ENCODE measurements at regions not wholly inside any gene's neighbourhood (a gene's known extent, or its start where the extent isn't known, plus 50 kb on each side); places are given as distances from the start of the nearest gene placed in this dataset.

DNA sequence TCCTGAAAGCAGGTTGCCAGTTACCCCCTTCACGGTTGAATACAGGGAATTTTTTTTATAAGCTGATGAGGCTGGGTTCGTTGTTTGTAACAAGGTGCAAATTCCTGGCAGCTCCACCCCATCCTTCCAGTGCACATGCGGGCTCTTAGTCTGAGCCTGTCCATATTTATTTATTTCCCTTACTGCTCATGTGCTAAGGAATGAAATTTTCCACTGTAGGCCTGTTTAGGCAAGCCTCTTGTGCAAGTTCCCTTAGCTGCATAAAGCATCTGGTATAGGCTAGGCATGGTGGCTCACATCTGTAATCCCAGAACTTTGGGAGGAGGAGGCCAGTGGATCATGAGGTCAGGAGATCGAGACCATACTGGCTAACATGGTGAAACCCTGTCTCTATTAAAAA lies 560.9 kb upstream of the PCDH9 start:
- no peaks in the 10 kb centered on the region for H3K4me1 ChIP-seq (ENCODE audit: insufficient read depth, low read length)
- H3K4me3 ChIP-seq (ENCODE audit: low read length), result no peak overlapping the region
- no peaks in the 10 kb centered on the region for H3K9me2 ChIP-seq (replicated peaks; ENCODE audit: low read length)
- ChIA-PET POLR2A (ENCODE audit: unreplicated experiment) (no interaction called here), CTCF (no interaction called here)
- no peak overlapping the region for H3K9ac ChIP-seq (ENCODE audit: low read length)
- H2AFZ ChIP-seq (ENCODE audit: low read length), result no peak overlapping the region
- H3K27me3 ChIP-seq (ENCODE audit: low read length), result no peaks in the 10 kb centered on the region
- H3K4me2 ChIP-seq (ENCODE audit: low read length), result no peak overlapping the region
- DNase-seq, result no peak
- no peaks in the 10 kb centered on the region for H3F3A ChIP-seq (ENCODE audit: low read length, unreplicated experiment)
- no TSS peak for BruUV-seq (replicated peaks)
- ATAC-seq, result no peak
- H3K27ac ChIP-seq (ENCODE audit: low read length), result no peak overlapping the region
- H3K9me3 ChIP-seq (ENCODE audit: low read length), result no peaks in the 10 kb centered on the region
- H4K20me1 ChIP-seq (ENCODE audit: low read length), result no peaks in the 10 kb centered on the region
- no peaks in the 10 kb centered on the region for H3K36me3 ChIP-seq (ENCODE audit: low read depth, low read length)
- TF ChIP-seq, protein P1, sequence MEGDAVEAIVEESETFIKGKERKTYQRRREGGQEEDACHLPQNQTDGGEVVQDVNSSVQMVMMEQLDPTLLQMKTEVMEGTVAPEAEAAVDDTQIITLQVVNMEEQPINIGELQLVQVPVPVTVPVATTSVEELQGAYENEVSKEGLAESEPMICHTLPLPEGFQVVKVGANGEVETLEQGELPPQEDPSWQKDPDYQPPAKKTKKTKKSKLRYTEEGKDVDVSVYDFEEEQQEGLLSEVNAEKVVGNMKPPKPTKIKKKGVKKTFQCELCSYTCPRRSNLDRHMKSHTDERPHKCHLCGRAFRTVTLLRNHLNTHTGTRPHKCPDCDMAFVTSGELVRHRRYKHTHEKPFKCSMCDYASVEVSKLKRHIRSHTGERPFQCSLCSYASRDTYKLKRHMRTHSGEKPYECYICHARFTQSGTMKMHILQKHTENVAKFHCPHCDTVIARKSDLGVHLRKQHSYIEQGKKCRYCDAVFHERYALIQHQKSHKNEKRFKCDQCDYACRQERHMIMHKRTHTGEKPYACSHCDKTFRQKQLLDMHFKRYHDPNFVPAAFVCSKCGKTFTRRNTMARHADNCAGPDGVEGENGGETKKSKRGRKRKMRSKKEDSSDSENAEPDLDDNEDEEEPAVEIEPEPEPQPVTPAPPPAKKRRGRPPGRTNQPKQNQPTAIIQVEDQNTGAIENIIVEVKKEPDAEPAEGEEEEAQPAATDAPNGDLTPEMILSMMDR (conservative IDR thresholded peaks at IDR 0.05; ENCODE audit: low read depth, low read length), result no peak
- no peak for TF ChIP-seq EZH2phosphoT487 (IDR thresholded peaks at IDR 0.05; ENCODE audit: borderline replicate concordance, low read length)
- no peak for TF ChIP-seq EZH2 (IDR thresholded peaks at IDR 0.05; ENCODE audit: low read length, unreplicated experiment)
- no peaks in the 10 kb centered on the region for H3K79me2 ChIP-seq (ENCODE audit: low read length)
- intact Hi-C loops (cut with micrococcal nuclease), result no loop called here

DNA sequence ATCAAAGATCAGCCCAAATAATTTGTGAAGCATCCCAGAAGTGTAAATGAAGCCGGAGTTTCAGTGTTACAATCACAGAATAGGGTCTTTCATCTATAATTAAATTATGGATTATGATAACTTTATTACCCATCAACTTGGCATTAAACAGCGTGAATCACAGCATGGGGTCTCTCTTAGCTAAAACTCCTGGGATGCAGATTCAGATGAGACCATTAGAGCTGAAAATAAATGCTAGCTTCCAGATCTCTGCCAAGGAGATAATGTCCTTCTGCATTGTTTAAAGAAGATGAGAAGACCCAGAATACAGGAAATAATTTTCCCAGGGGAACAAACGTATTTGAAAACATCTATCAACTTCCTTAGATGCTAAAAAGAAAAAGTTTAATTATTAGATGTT lies 546.0 kb upstream of the PCDH9 start:
- no peaks in the 10 kb centered on the region for H3F3A ChIP-seq (ENCODE audit: low read length, unreplicated experiment)
- H3K9ac ChIP-seq (ENCODE audit: low read length), result no peak overlapping the region
- TF ChIP-seq EZH2 (IDR thresholded peaks at IDR 0.05; ENCODE audit: low read length, unreplicated experiment) (no peak), EZH2phosphoT487 (IDR thresholded peaks at IDR 0.05; ENCODE audit: borderline replicate concordance, low read length) (no peak)
- TF ChIP-seq, protein P1 (conservative IDR thresholded peaks at IDR 0.05; ENCODE audit: low read depth, low read length), result no peak
- no peak overlapping the region for H2AFZ ChIP-seq (ENCODE audit: low read length)
- H3K79me2 ChIP-seq (ENCODE audit: low read length), result no peaks in the 10 kb centered on the region
- H3K4me2 ChIP-seq (ENCODE audit: low read length), result no peak overlapping the region
- no peak overlapping the region for H3K27ac ChIP-seq (ENCODE audit: low read length)
- H3K4me3 ChIP-seq (ENCODE audit: low read length), result no peak overlapping the region
- intact Hi-C loops (cut with micrococcal nuclease), result no loop called here
- H3K9me3 ChIP-seq (ENCODE audit: low read length), result no peaks in the 10 kb centered on the region
- DNase-seq (no peak), ATAC-seq (no peak)
- H3K9me2 ChIP-seq (replicated peaks; ENCODE audit: low read length), result no peaks in the 10 kb centered on the region
- ChIA-PET POLR2A (ENCODE audit: unreplicated experiment) (no interaction called here), CTCF (no interaction called here)
- BruUV-seq (replicated peaks), result no TSS peak
- no peaks in the 10 kb centered on the region for H3K27me3 ChIP-seq (ENCODE audit: low read length)
- no peaks in the 10 kb centered on the region for H3K4me1 ChIP-seq (ENCODE audit: insufficient read depth, low read length)
- H3K36me3 ChIP-seq (ENCODE audit: low read depth, low read length), result no peaks in the 10 kb centered on the region
- no peaks in the 10 kb centered on the region for H4K20me1 ChIP-seq (ENCODE audit: low read length)

DNA sequence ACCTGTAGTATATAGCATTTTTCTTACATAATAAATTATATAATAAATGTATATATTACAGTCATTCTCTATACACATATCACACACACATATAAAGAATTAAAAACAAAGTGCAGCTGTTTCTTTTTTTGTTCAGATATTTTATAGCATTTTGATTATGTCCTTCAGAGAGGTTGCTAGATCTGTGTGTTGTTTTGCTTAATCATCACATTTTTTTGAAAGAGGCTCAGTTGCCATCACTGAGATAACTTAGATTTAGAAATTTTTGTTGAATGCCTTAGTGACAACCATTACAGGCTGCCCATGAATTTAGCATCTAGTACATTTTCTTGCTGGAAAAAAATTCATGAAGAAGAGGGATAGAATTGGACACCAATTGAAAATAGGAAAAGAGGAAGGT lies 545.2 kb upstream of the PCDH9 start:
- ATAC-seq (no peak), DNase-seq (no peak)
- Histone ChIP-seq H3K36me3 (ENCODE audit: low read depth, low read length) (no peaks in the 10 kb centered on the region), H3K79me2 (ENCODE audit: low read length) (no peaks in the 10 kb centered on the region), H3K4me2 (ENCODE audit: low read length) (no peak overlapping the region), H3K4me1 (ENCODE audit: insufficient read depth, low read length) (no peaks in the 10 kb centered on the region), H3K9me3 (ENCODE audit: low read length) (no peaks in the 10 kb centered on the region), H3F3A (ENCODE audit: low read length, unreplicated experiment) (no peaks in the 10 kb centered on the region), H3K27ac (ENCODE audit: low read length) (no peak overlapping the region), H3K9me2 (replicated peaks; ENCODE audit: low read length) (no peaks in the 10 kb centered on the region), H2AFZ (ENCODE audit: low read length) (no peak overlapping the region), H4K20me1 (ENCODE audit: low read length) (no peaks in the 10 kb centered on the region), H3K27me3 (ENCODE audit: low read length) (no peaks in the 10 kb centered on the region), H3K9ac (ENCODE audit: low read length) (no peak overlapping the region), H3K4me3 (ENCODE audit: low read length) (no peak overlapping the region)
- BruUV-seq (replicated peaks), result no TSS peak
- TF ChIP-seq, protein P1 (conservative IDR thresholded peaks at IDR 0.05; ENCODE audit: low read depth, low read length), result no peak
- TF ChIP-seq EZH2phosphoT487 (IDR thresholded peaks at IDR 0.05; ENCODE audit: borderline replicate concordance, low read length), result no peak
- TF ChIP-seq EZH2 (IDR thresholded peaks at IDR 0.05; ENCODE audit: low read length, unreplicated experiment), result no peak
- intact Hi-C loops (cut with micrococcal nuclease), result no loop called here
- CTCF ChIA-PET, result no interaction called here
- POLR2A ChIA-PET (ENCODE audit: unreplicated experiment), result no interaction called here

Measured in PC-3 (cell line).